ENCODE measurements at regions not wholly inside any gene's neighbourhood (a gene's known extent, or its start where the extent isn't known, plus 50 kb on each side); places are given as distances from the start of the nearest gene placed in this dataset.

- ATAC-seq (replicated peaks; ENCODE audit: extremely low read depth, poor library complexity, severe bottlenecking): no peak
- no peaks in the 10 kb centered on the region for H3K36me3 Mint-ChIP-seq (ENCODE audit: insufficient read depth)
- no peak overlapping the region for H3K27ac Mint-ChIP-seq (ENCODE audit: low read depth)
- H3K9me3 Mint-ChIP-seq: no peaks in the 10 kb centered on the region
- no peak overlapping the region for H3K4me3 Mint-ChIP-seq
- peaks cover 29% of the 10 kb centered on the region for H3K27me3 Mint-ChIP-seq
- H3K4me1 Mint-ChIP-seq: no peaks in the 10 kb centered on the region
- no peak for DNase-seq (ENCODE audit: low spot score in 2 of 2)
Measured at GRCh38 chr2:220781622-220782241, 790.4 kb downstream of the EPHA4 start.

GRCh38 chr2:220782609-220783113 is 789.4 kb downstream of the EPHA4 start:
- ATAC-seq (replicated peaks; ENCODE audit: extremely low read depth, poor library complexity, severe bottlenecking) (no peak), DNase-seq (ENCODE audit: low spot score in 2 of 2) (no peak)
- Mint-ChIP-seq H3K27me3 (peaks cover 20% of the 10 kb centered on the region), H3K36me3 (ENCODE audit: insufficient read depth) (no peaks in the 10 kb centered on the region), H3K4me1 (no peaks in the 10 kb centered on the region), H3K4me3 (no peak overlapping the region), H3K27ac (ENCODE audit: low read depth) (no peak overlapping the region), H3K9me3 (no peaks in the 10 kb centered on the region)

GRCh38 chr2:220783671-220784070 is 788.4 kb downstream of the EPHA4 start:
- Mint-ChIP-seq H3K4me1 (no peaks in the 10 kb centered on the region), H3K27me3 (peaks cover 19% of the 10 kb centered on the region), H3K9me3 (no peaks in the 10 kb centered on the region), H3K4me3 (no peak overlapping the region), H3K36me3 (ENCODE audit: insufficient read depth) (no peaks in the 10 kb centered on the region), H3K27ac (ENCODE audit: low read depth) (no peak overlapping the region)
- no peak for DNase-seq (ENCODE audit: low spot score in 2 of 2)
- ATAC-seq (replicated peaks; ENCODE audit: extremely low read depth, poor library complexity, severe bottlenecking): no peak

- H3K27ac Mint-ChIP-seq (ENCODE audit: low read depth): no peak overlapping the region
- DNase-seq (ENCODE audit: low spot score in 2 of 2): no peak
- H3K9me3 Mint-ChIP-seq: no peaks in the 10 kb centered on the region
- ATAC-seq (replicated peaks; ENCODE audit: extremely low read depth, poor library complexity, severe bottlenecking): no peak
- peaks cover 19% of the 10 kb centered on the region for H3K27me3 Mint-ChIP-seq
- H3K4me1 Mint-ChIP-seq: no peaks in the 10 kb centered on the region
- no peaks in the 10 kb centered on the region for H3K36me3 Mint-ChIP-seq (ENCODE audit: insufficient read depth)
- H3K4me3 Mint-ChIP-seq: no peak overlapping the region
Measured at GRCh38 chr2:220785178-220785577, 786.9 kb downstream of the EPHA4 start.

- Mint-ChIP-seq H3K27me3 (peaks cover 19% of the 10 kb centered on the region), H3K9me3 (no peaks in the 10 kb centered on the region), H3K36me3 (ENCODE audit: insufficient read depth) (no peaks in the 10 kb centered on the region), H3K4me1 (no peaks in the 10 kb centered on the region), H3K27ac (ENCODE audit: low read depth) (no peak overlapping the region), H3K4me3 (no peak overlapping the region)
- no peak for ATAC-seq (replicated peaks; ENCODE audit: extremely low read depth, poor library complexity, severe bottlenecking)
- DNase-seq (ENCODE audit: low spot score in 2 of 2): no peak
Measured at GRCh38 chr2:220786216-220786615, 785.9 kb downstream of the EPHA4 start.

GRCh38 chr2:220787251-220787650 is 784.9 kb downstream of the EPHA4 start:
- H3K36me3 Mint-ChIP-seq (ENCODE audit: insufficient read depth): no peaks in the 10 kb centered on the region
- H3K27me3 Mint-ChIP-seq: peaks cover 9% of the 10 kb centered on the region

GRCh38 chr2:220789961-220790360 is 782.1 kb downstream of the EPHA4 start:
- DNase-seq (ENCODE audit: low spot score in 2 of 2) (no peak), ATAC-seq (replicated peaks; ENCODE audit: extremely low read depth, poor library complexity, severe bottlenecking) (no peak)
- Mint-ChIP-seq H3K27ac (ENCODE audit: low read depth) (no peak overlapping the region), H3K27me3 (no peaks in the 10 kb centered on the region), H3K4me1 (no peaks in the 10 kb centered on the region), H3K36me3 (ENCODE audit: insufficient read depth) (no peaks in the 10 kb centered on the region), H3K4me3 (no peak overlapping the region), H3K9me3 (no peaks in the 10 kb centered on the region)

More at GRCh38 chr2:220787251-220787650, 784.9 kb downstream of the EPHA4 start:
- no peak for ATAC-seq (replicated peaks; ENCODE audit: extremely low read depth, poor library complexity, severe bottlenecking)
- H3K9me3 Mint-ChIP-seq: no peaks in the 10 kb centered on the region
- H3K4me1 Mint-ChIP-seq: no peaks in the 10 kb centered on the region
- no peak overlapping the region for H3K4me3 Mint-ChIP-seq
- no peak for DNase-seq (ENCODE audit: low spot score in 2 of 2)
- H3K27ac Mint-ChIP-seq (ENCODE audit: low read depth): no peak overlapping the region

GRCh38 chr2:220795705-220796104 is 776.4 kb downstream of the EPHA4 start:
- no peak overlapping the region for H3K4me3 Mint-ChIP-seq
- DNase-seq (ENCODE audit: low spot score in 2 of 2) (no peak), ATAC-seq (replicated peaks; ENCODE audit: extremely low read depth, poor library complexity, severe bottlenecking) (no peak)
- H3K4me1 Mint-ChIP-seq: no peaks in the 10 kb centered on the region
- H3K36me3 Mint-ChIP-seq (ENCODE audit: insufficient read depth): no peaks in the 10 kb centered on the region
- peaks cover 2% of the 10 kb centered on the region for H3K27me3 Mint-ChIP-seq
- H3K9me3 Mint-ChIP-seq: no peaks in the 10 kb centered on the region
- no peak overlapping the region for H3K27ac Mint-ChIP-seq (ENCODE audit: low read depth)

- H3K36me3 Mint-ChIP-seq (ENCODE audit: insufficient read depth): no peaks in the 10 kb centered on the region
- H3K4me3 Mint-ChIP-seq: no peak overlapping the region
- DNase-seq (ENCODE audit: low spot score in 2 of 2): no peak
- no peaks in the 10 kb centered on the region for H3K9me3 Mint-ChIP-seq
- peaks cover 2% of the 10 kb centered on the region for H3K27me3 Mint-ChIP-seq
- no peak for ATAC-seq (replicated peaks; ENCODE audit: extremely low read depth, poor library complexity, severe bottlenecking)
- no peak overlapping the region for H3K27ac Mint-ChIP-seq (ENCODE audit: low read depth)
- no peaks in the 10 kb centered on the region for H3K4me1 Mint-ChIP-seq
Measured at GRCh38 chr2:220811115-220811514, 761.0 kb downstream of the EPHA4 start.

- Mint-ChIP-seq H3K4me3 (no peak overlapping the region), H3K36me3 (ENCODE audit: insufficient read depth) (no peaks in the 10 kb centered on the region), H3K27ac (ENCODE audit: low read depth) (no peak overlapping the region), H3K4me1 (no peaks in the 10 kb centered on the region), H3K9me3 (no peaks in the 10 kb centered on the region), H3K27me3 (no peaks in the 10 kb centered on the region)
- ATAC-seq (replicated peaks; ENCODE audit: extremely low read depth, poor library complexity, severe bottlenecking) (no peak), DNase-seq (ENCODE audit: low spot score in 2 of 2) (no peak)
Measured at GRCh38 chr2:220811952-220812570, 760.0 kb downstream of the EPHA4 start.

- no peaks in the 10 kb centered on the region for H3K4me1 Mint-ChIP-seq
- no peaks in the 10 kb centered on the region for H3K36me3 Mint-ChIP-seq (ENCODE audit: insufficient read depth)
- no peak overlapping the region for H3K27ac Mint-ChIP-seq (ENCODE audit: low read depth)
- no peaks in the 10 kb centered on the region for H3K9me3 Mint-ChIP-seq
- peaks cover 10% of the 10 kb centered on the region for H3K27me3 Mint-ChIP-seq
- DNase-seq (ENCODE audit: low spot score in 2 of 2): no peak
- no peak for ATAC-seq (replicated peaks; ENCODE audit: extremely low read depth, poor library complexity, severe bottlenecking)
- no peak overlapping the region for H3K4me3 Mint-ChIP-seq
Measured at GRCh38 chr2:220814441-220814840, 757.7 kb downstream of the EPHA4 start.

GRCh38 chr2:220815698-220816097 is 756.4 kb downstream of the EPHA4 start:
- DNase-seq (ENCODE audit: low spot score in 2 of 2): no peak
- Mint-ChIP-seq H3K4me3 (no peak overlapping the region), H3K27ac (ENCODE audit: low read depth) (no peak overlapping the region), H3K36me3 (ENCODE audit: insufficient read depth) (no peaks in the 10 kb centered on the region), H3K27me3 (peaks cover 10% of the 10 kb centered on the region), H3K4me1 (no peaks in the 10 kb centered on the region), H3K9me3 (no peaks in the 10 kb centered on the region)
- no peak for ATAC-seq (replicated peaks; ENCODE audit: extremely low read depth, poor library complexity, severe bottlenecking)

- Mint-ChIP-seq H3K4me3 (no peak overlapping the region), H3K9me3 (peaks cover 5% of the 10 kb centered on the region), H3K27ac (ENCODE audit: low read depth) (no peak overlapping the region), H3K36me3 (ENCODE audit: insufficient read depth) (no peaks in the 10 kb centered on the region), H3K4me1 (no peaks in the 10 kb centered on the region), H3K27me3 (peaks cover 33% of the 10 kb centered on the region)
- DNase-seq (ENCODE audit: low spot score in 2 of 2) (no peak), ATAC-seq (replicated peaks; ENCODE audit: extremely low read depth, poor library complexity, severe bottlenecking) (no peak)
Measured at GRCh38 chr2:220821683-220822082, 750.4 kb downstream of the EPHA4 start.

Data from central memory CD8-positive, alpha-beta T cell (primary cell).